ENCODE measurements at regions not wholly inside any gene's neighbourhood (a gene's known extent, or its start where the extent isn't known, plus 50 kb on each side); places are given as distances from the start of the nearest gene placed in this dataset.

- TF ChIP-seq CTCF (conservative IDR thresholded peaks at IDR 0.05; ENCODE audit: low read depth, low read length) = no peak
- no peak for TF ChIP-seq EZH2 (IDR thresholded peaks at IDR 0.05; ENCODE audit: low read length, unreplicated experiment)
- TF ChIP-seq EZH2phosphoT487 (IDR thresholded peaks at IDR 0.05; ENCODE audit: borderline replicate concordance, low read length) = no peak
Observed at GRCh38 chr5:125551797-125552196, 805.4 kb upstream of the ZNF608 start.
